ENCODE measurements at regions not wholly inside any gene's neighbourhood (a gene's known extent, or its start where the extent isn't known, plus 50 kb on each side); places are given as distances from the start of the nearest gene placed in this dataset.

DNA sequence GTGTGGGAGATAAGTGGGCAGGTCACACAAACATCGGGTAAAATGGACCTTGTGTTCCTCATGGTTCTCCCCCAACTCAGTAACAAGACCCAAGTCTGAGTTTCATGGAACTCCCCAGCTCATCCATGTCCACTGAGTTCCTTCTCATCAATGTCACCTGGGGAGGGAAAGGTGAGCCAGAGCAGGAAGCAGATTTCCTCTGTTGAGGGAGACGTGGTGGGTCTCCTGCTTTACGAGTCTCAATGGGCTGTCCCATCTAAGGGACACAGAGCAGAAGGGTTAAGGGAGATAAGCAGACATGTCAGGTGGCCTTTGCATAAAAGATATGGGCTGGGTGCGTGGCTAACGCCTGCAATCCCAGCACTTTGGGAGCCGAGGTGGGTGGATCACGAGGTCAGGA is 56.5 kb upstream of the SORCS3 start:
- no peak overlapping the region for H3K4me3 ChIP-seq (ENCODE audit: low read depth in 1 of 3, low read length in 3 of 3)
- H3K27me3 ChIP-seq (ENCODE audit: control insufficient read depth in 4 of 4, insufficient read depth in 4 of 4, low read length in 3 of 4), result no peaks in the 10 kb centered on the region
- WGBS, result 54% methylated on average over 7 of the region's 7 CpGs
- no peaks in the 10 kb centered on the region for H3K36me3 ChIP-seq (ENCODE audit: control insufficient read depth in 4 of 4, insufficient read depth in 3 of 4, low read depth in 1 of 4, low read length in 3 of 4)
- no peak for TF ChIP-seq FOXA2 (IDR thresholded peaks at IDR 0.05)
- TF ChIP-seq, protein P1, sequence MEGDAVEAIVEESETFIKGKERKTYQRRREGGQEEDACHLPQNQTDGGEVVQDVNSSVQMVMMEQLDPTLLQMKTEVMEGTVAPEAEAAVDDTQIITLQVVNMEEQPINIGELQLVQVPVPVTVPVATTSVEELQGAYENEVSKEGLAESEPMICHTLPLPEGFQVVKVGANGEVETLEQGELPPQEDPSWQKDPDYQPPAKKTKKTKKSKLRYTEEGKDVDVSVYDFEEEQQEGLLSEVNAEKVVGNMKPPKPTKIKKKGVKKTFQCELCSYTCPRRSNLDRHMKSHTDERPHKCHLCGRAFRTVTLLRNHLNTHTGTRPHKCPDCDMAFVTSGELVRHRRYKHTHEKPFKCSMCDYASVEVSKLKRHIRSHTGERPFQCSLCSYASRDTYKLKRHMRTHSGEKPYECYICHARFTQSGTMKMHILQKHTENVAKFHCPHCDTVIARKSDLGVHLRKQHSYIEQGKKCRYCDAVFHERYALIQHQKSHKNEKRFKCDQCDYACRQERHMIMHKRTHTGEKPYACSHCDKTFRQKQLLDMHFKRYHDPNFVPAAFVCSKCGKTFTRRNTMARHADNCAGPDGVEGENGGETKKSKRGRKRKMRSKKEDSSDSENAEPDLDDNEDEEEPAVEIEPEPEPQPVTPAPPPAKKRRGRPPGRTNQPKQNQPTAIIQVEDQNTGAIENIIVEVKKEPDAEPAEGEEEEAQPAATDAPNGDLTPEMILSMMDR (IDR thresholded peaks at IDR 0.05; ENCODE audit: low read depth, low read length, missing input control), result no peak
- no peak for TF ChIP-seq TAF1 (conservative IDR thresholded peaks at IDR 0.05)
- no peak for TF ChIP-seq NR2F2 (IDR thresholded peaks at IDR 0.05)
- no peak for TF ChIP-seq HNF4A (conservative IDR thresholded peaks at IDR 0.05)
- TF ChIP-seq GABPA (IDR thresholded peaks at IDR 0.05 in 1 of 2, conservative IDR thresholded peaks at IDR 0.05 in 1 of 2), result no peak
- TF ChIP-seq JUND (IDR thresholded peaks at IDR 0.05), result no peak
- TF ChIP-seq RXRA (IDR thresholded peaks at IDR 0.05), result no peak
- TF ChIP-seq RAD21 (IDR thresholded peaks at IDR 0.05), result no peak
- no peak for TF ChIP-seq SP1 (IDR thresholded peaks at IDR 0.05)
- no peak for TF ChIP-seq FOXA1 (IDR thresholded peaks at IDR 0.05)
- TF ChIP-seq, protein P2, sequence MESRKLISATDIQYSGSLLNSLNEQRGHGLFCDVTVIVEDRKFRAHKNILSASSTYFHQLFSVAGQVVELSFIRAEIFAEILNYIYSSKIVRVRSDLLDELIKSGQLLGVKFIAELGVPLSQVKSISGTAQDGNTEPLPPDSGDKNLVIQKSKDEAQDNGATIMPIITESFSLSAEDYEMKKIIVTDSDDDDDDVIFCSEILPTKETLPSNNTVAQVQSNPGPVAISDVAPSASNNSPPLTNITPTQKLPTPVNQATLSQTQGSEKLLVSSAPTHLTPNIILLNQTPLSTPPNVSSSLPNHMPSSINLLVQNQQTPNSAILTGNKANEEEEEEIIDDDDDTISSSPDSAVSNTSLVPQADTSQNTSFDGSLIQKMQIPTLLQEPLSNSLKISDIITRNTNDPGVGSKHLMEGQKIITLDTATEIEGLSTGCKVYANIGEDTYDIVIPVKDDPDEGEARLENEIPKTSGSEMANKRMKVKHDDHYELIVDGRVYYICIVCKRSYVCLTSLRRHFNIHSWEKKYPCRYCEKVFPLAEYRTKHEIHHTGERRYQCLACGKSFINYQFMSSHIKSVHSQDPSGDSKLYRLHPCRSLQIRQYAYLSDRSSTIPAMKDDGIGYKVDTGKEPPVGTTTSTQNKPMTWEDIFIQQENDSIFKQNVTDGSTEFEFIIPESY (IDR thresholded peaks at IDR 0.05), result no peak
- TF ChIP-seq, protein P3, sequence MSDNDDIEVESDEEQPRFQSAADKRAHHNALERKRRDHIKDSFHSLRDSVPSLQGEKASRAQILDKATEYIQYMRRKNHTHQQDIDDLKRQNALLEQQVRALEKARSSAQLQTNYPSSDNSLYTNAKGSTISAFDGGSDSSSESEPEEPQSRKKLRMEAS (IDR thresholded peaks at IDR 0.05), result no peak
- H3K9me3 ChIP-seq (ENCODE audit: control insufficient read depth in 4 of 4, low read length in 3 of 4), result no peaks in the 10 kb centered on the region
- no peak overlapping the region for H3K27ac ChIP-seq (ENCODE audit: low read depth in 1 of 2, low read length in 2 of 2)
- peaks cover 0 to 4% (median 2%) of the 10 kb centered on the region in 4 donors for H3K4me1 ChIP-seq (ENCODE audit: control insufficient read depth in 4 of 4, insufficient read depth in 4 of 4, low read length in 3 of 4)
- DNase-seq (ENCODE audit: low spot score), result no peak
- H3K9ac ChIP-seq (ENCODE audit: low read depth in 1 of 2, low read length in 2 of 2), result no peak overlapping the region

DNA sequence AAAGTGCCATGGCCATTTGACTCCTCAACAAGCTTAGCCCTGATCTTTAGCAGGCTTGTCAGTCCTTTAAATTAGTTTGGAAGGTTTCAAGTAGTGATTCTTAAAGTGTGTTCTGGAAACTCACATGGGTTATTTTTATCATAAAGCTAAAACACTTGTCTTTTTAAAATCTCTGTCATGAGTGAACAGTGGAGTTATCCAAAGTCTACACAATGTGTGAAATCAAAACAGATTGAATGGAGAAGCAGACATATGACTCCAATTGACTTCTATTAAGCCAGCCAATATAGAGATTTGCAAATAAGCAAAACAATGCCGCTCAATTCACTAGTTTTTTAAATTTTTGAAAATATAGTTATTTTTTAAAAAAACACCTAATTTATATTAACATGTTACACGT is 53.3 kb upstream of the SORCS3 start:
- no peaks in the 10 kb centered on the region for H3K27me3 ChIP-seq (ENCODE audit: control insufficient read depth in 4 of 4, insufficient read depth in 4 of 4, low read length in 3 of 4)
- TF ChIP-seq HNF4G (IDR thresholded peaks at IDR 0.05) (no peak), RAD21 (IDR thresholded peaks at IDR 0.05) (no peak), EGR1 (IDR thresholded peaks at IDR 0.05; ENCODE audit: low read depth in 2 of 2) (no peak), YY1 (IDR thresholded peaks at IDR 0.05) (no peak), NR2F2 (IDR thresholded peaks at IDR 0.05) (no peak), GABPA (IDR thresholded peaks at IDR 0.05 in 1 of 2, conservative IDR thresholded peaks at IDR 0.05 in 1 of 2) (no peak), HNF4A (conservative IDR thresholded peaks at IDR 0.05) (no peak), JUND (IDR thresholded peaks at IDR 0.05) (no peak), FOXA2 (IDR thresholded peaks at IDR 0.05) (no peak), TAF1 (conservative IDR thresholded peaks at IDR 0.05) (no peak), RXRA (IDR thresholded peaks at IDR 0.05) (no peak), FOXA1 (IDR thresholded peaks at IDR 0.05) (no peak), SP1 (IDR thresholded peaks at IDR 0.05) (no peak)
- TF ChIP-seq, protein P4, sequence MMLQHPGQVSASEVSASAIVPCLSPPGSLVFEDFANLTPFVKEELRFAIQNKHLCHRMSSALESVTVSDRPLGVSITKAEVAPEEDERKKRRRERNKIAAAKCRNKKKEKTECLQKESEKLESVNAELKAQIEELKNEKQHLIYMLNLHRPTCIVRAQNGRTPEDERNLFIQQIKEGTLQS (IDR thresholded peaks at IDR 0.05), result no peak
- TF ChIP-seq, protein P3 (IDR thresholded peaks at IDR 0.05), result no peak
- TF ChIP-seq, protein P1 (IDR thresholded peaks at IDR 0.05; ENCODE audit: low read depth, low read length, missing input control), result no peak
- TF ChIP-seq, protein P2 (IDR thresholded peaks at IDR 0.05), result no peak
- TF ChIP-seq, protein P5, sequence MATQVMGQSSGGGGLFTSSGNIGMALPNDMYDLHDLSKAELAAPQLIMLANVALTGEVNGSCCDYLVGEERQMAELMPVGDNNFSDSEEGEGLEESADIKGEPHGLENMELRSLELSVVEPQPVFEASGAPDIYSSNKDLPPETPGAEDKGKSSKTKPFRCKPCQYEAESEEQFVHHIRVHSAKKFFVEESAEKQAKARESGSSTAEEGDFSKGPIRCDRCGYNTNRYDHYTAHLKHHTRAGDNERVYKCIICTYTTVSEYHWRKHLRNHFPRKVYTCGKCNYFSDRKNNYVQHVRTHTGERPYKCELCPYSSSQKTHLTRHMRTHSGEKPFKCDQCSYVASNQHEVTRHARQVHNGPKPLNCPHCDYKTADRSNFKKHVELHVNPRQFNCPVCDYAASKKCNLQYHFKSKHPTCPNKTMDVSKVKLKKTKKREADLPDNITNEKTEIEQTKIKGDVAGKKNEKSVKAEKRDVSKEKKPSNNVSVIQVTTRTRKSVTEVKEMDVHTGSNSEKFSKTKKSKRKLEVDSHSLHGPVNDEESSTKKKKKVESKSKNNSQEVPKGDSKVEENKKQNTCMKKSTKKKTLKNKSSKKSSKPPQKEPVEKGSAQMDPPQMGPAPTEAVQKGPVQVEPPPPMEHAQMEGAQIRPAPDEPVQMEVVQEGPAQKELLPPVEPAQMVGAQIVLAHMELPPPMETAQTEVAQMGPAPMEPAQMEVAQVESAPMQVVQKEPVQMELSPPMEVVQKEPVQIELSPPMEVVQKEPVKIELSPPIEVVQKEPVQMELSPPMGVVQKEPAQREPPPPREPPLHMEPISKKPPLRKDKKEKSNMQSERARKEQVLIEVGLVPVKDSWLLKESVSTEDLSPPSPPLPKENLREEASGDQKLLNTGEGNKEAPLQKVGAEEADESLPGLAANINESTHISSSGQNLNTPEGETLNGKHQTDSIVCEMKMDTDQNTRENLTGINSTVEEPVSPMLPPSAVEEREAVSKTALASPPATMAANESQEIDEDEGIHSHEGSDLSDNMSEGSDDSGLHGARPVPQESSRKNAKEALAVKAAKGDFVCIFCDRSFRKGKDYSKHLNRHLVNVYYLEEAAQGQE (IDR thresholded peaks at IDR 0.05), result no peak
- H3K4me3 ChIP-seq (ENCODE audit: low read depth in 1 of 3, low read length in 3 of 3), result no peak overlapping the region

More for the DNA sequence above, 53.3 kb upstream of the SORCS3 start:
- no peaks in the 10 kb centered on the region for H3K4me1 ChIP-seq (ENCODE audit: control insufficient read depth in 4 of 4, insufficient read depth in 4 of 4, low read length in 3 of 4)
- 69% methylated on average over 2 of the region's 2 CpGs for WGBS
- H3K27ac ChIP-seq (ENCODE audit: low read depth in 1 of 2, low read length in 2 of 2), result no peak overlapping the region
- DNase-seq (ENCODE audit: low spot score), result no peak
- no peaks in the 10 kb centered on the region for H3K9me3 ChIP-seq (ENCODE audit: control insufficient read depth in 4 of 4, low read length in 3 of 4)
- H3K36me3 ChIP-seq (ENCODE audit: control insufficient read depth in 4 of 4, insufficient read depth in 3 of 4, low read depth in 1 of 4, low read length in 3 of 4), result no peaks in the 10 kb centered on the region
- no peak overlapping the region for H3K9ac ChIP-seq (ENCODE audit: low read depth in 1 of 2, low read length in 2 of 2)

Data from liver (tissue), 8 donors.